ENCODE measurements at regions not wholly inside any gene's neighbourhood (a gene's known extent, or its start where the extent isn't known, plus 50 kb on each side); places are given as distances from the start of the nearest gene placed in this dataset.

DNA sequence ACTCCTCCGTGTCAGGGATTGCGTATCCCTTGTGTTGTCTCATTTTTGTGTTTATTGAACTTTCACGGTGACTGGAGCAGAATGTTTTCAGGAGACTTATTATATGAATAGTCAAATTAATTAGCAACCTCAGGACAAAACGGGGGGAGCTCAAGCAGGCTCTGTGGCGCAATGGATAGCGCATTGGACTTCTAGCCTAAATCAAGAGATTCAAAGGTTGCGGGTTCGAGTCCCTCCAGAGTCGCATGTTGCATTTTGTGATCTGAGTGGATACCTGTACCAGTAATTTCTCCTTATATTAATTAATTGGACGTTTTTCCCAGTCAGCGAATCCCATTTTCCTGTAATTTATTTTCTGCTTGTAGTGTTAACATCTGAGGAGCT, 89.1 kb upstream of the ZNF184 start:
- Histone ChIP-seq H3K36me3 (ENCODE audit: control insufficient read depth in 4 of 4, insufficient read depth in 3 of 4, low read depth in 1 of 4, low read length in 3 of 4) (no peaks in the 10 kb centered on the region), H3K9me3 (ENCODE audit: control insufficient read depth in 4 of 4, low read length in 3 of 4) (no peaks in the 10 kb centered on the region), H3K27me3 (ENCODE audit: control insufficient read depth in 4 of 4, insufficient read depth in 4 of 4, low read length in 3 of 4) (peaks cover 0 to 37% (median 24%) of the 10 kb centered on the region in 4 donors), H3K4me1 (ENCODE audit: control insufficient read depth in 4 of 4, insufficient read depth in 4 of 4, low read length in 3 of 4) (no peaks in the 10 kb centered on the region), H3K9ac (ENCODE audit: low read depth in 1 of 2, low read length in 2 of 2) (no peak overlapping the region), H3K27ac (ENCODE audit: low read depth in 1 of 2, low read length in 2 of 2) (no peak overlapping the region), H3K4me3 (ENCODE audit: low read depth in 1 of 3, low read length in 3 of 3) (no peak overlapping the region)
- no peak for TF ChIP-seq FOXA2 (IDR thresholded peaks at IDR 0.05)
- no peak for TF ChIP-seq NR2F2 (IDR thresholded peaks at IDR 0.05)
- TF ChIP-seq REST (IDR thresholded peaks at IDR 0.05) = no peak
- TF ChIP-seq JUND (IDR thresholded peaks at IDR 0.05) = no peak
- TF ChIP-seq YY1 (IDR thresholded peaks at IDR 0.05) = no peak
- TF ChIP-seq HNF4G (IDR thresholded peaks at IDR 0.05) = no peak
- no peak for TF ChIP-seq EGR1 (IDR thresholded peaks at IDR 0.05; ENCODE audit: low read depth in 2 of 2)
- no peak for TF ChIP-seq TAF1 (conservative IDR thresholded peaks at IDR 0.05)
- no peak for TF ChIP-seq RXRA (IDR thresholded peaks at IDR 0.05)
- 25% methylated on average over 11 of the region's 11 CpGs for WGBS
- no peak for DNase-seq (ENCODE audit: low spot score)

GRCh38 chr6:27558028-27558724, 85.3 kb upstream of the ZNF184 start:
- H3K9ac ChIP-seq (ENCODE audit: low read depth in 1 of 2, low read length in 2 of 2) = no peak overlapping the region
- H3K9me3 ChIP-seq (ENCODE audit: control insufficient read depth in 4 of 4, low read length in 3 of 4) = peaks cover 0 to 4% (median 2%) of the 10 kb centered on the region in 4 donors
- no peaks in the 10 kb centered on the region for H3K36me3 ChIP-seq (ENCODE audit: control insufficient read depth in 4 of 4, insufficient read depth in 3 of 4, low read depth in 1 of 4, low read length in 3 of 4)
- no peaks in the 10 kb centered on the region for H3K4me1 ChIP-seq (ENCODE audit: control insufficient read depth in 4 of 4, insufficient read depth in 4 of 4, low read length in 3 of 4)
- H3K27me3 ChIP-seq (ENCODE audit: control insufficient read depth in 4 of 4, insufficient read depth in 4 of 4, low read length in 3 of 4) = peaks cover 0 to 30% (median 24%) of the 10 kb centered on the region in 4 donors
- WGBS = 7% methylated on average over 31 of the region's 31 CpGs
- peak overlapping the region in 1 of 3 donors; percentile 18 for H3K4me3 ChIP-seq (ENCODE audit: low read depth in 1 of 3, low read length in 3 of 3)
- no peak for TF ChIP-seq REST (IDR thresholded peaks at IDR 0.05)
- TF ChIP-seq, protein P1, sequence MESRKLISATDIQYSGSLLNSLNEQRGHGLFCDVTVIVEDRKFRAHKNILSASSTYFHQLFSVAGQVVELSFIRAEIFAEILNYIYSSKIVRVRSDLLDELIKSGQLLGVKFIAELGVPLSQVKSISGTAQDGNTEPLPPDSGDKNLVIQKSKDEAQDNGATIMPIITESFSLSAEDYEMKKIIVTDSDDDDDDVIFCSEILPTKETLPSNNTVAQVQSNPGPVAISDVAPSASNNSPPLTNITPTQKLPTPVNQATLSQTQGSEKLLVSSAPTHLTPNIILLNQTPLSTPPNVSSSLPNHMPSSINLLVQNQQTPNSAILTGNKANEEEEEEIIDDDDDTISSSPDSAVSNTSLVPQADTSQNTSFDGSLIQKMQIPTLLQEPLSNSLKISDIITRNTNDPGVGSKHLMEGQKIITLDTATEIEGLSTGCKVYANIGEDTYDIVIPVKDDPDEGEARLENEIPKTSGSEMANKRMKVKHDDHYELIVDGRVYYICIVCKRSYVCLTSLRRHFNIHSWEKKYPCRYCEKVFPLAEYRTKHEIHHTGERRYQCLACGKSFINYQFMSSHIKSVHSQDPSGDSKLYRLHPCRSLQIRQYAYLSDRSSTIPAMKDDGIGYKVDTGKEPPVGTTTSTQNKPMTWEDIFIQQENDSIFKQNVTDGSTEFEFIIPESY (IDR thresholded peaks at IDR 0.05) = no peak
- TF ChIP-seq TAF1 (conservative IDR thresholded peaks at IDR 0.05) = no peak
- TF ChIP-seq EGR1 (IDR thresholded peaks at IDR 0.05; ENCODE audit: low read depth in 2 of 2) = no peak
- TF ChIP-seq CTCF (IDR thresholded peaks at IDR 0.05; ENCODE audit: low read depth, low read length, missing input control) = no peak
- TF ChIP-seq, protein P2, sequence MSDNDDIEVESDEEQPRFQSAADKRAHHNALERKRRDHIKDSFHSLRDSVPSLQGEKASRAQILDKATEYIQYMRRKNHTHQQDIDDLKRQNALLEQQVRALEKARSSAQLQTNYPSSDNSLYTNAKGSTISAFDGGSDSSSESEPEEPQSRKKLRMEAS (IDR thresholded peaks at IDR 0.05) = no peak
- TF ChIP-seq HNF4A (conservative IDR thresholded peaks at IDR 0.05) = no peak
- TF ChIP-seq ATF3 (IDR thresholded peaks at IDR 0.05) = no peak
- TF ChIP-seq JUND (IDR thresholded peaks at IDR 0.05) = no peak
- no peak for TF ChIP-seq FOXA2 (IDR thresholded peaks at IDR 0.05)
- no peak for TF ChIP-seq GABPA (IDR thresholded peaks at IDR 0.05 in 1 of 2, conservative IDR thresholded peaks at IDR 0.05 in 1 of 2)
- no peak for TF ChIP-seq RXRA (IDR thresholded peaks at IDR 0.05)
- no peak for TF ChIP-seq SP1 (IDR thresholded peaks at IDR 0.05)
- no peak for TF ChIP-seq RAD21 (IDR thresholded peaks at IDR 0.05)
- no peak overlapping the region for H3K27ac ChIP-seq (ENCODE audit: low read depth in 1 of 2, low read length in 2 of 2)
- no peak for DNase-seq (ENCODE audit: low spot score)
